Activated naive CD4-positive, alpha-beta T cell treated with anti-CD3 and anti-CD28 coated beads, Interleukin-2, amount 10 ng/mL, durations not matched to agents 7 days and 5 days (primary cell): ENCODE measurements at regions not wholly inside any gene's neighbourhood (a gene's known extent, or its start where the extent isn't known, plus 50 kb on each side); places are given as distances from the start of the nearest gene placed in this dataset.

Experiments used
- CTCF ChIA-PET: fragments of 350-600 bp; sonication (Branson Sonifier 250); formaldehyde crosslinking; loops from one replicate; lab custom pipeline; 2021; ENCODE audit warnings: antibody characterized with exemption; lab: Charles Lee
- DNase-seq: peaks from one replicate; pipeline ENCODE4 v3.0.0-alpha.2; 2020
- H3K27ac Mint-ChIP-seq: one replicate; pipeline ENCODE4 v1.8.0; 2021; ENCODE audit warnings: mild to moderate bottlenecking, moderate library complexity, mixed read lengths
- H3K27me3 Mint-ChIP-seq: one replicate; pipeline ENCODE4 v1.8.0; 2021; ENCODE audit warnings: mild to moderate bottlenecking, mixed read lengths
- H3K36me3 Mint-ChIP-seq: one replicate; pipeline ENCODE4 v1.8.0; 2021; ENCODE audit warnings: mixed read lengths
- H3K4me1 Mint-ChIP-seq: one replicate; pipeline ENCODE4 v1.8.0; 2021; ENCODE audit warnings: mixed read lengths
- H3K4me3 Mint-ChIP-seq: one replicate; pipeline ENCODE4 v1.8.0; 2021; ENCODE audit warnings: mild to moderate bottlenecking, moderate library complexity, mixed read lengths
- H3K9me3 Mint-ChIP-seq: one replicate; pipeline ENCODE4 v1.8.0; 2021; ENCODE audit warnings: mixed read lengths

- DNase-seq: no peak
- no peaks in the 10 kb centered on the region for H3K4me1 Mint-ChIP-seq
- peaks cover 16% of the 10 kb centered on the region for H3K9me3 Mint-ChIP-seq
- no peak overlapping the region for H3K27ac Mint-ChIP-seq
- H3K36me3 Mint-ChIP-seq: no peaks in the 10 kb centered on the region
- H3K27me3 Mint-ChIP-seq: no peaks in the 10 kb centered on the region
- CTCF ChIA-PET: no interaction called here
- no peak overlapping the region for H3K4me3 Mint-ChIP-seq
Observed at GRCh38 chr2:155100261-155100660, 401.8 kb downstream of the KCNJ3 start.

DNA sequence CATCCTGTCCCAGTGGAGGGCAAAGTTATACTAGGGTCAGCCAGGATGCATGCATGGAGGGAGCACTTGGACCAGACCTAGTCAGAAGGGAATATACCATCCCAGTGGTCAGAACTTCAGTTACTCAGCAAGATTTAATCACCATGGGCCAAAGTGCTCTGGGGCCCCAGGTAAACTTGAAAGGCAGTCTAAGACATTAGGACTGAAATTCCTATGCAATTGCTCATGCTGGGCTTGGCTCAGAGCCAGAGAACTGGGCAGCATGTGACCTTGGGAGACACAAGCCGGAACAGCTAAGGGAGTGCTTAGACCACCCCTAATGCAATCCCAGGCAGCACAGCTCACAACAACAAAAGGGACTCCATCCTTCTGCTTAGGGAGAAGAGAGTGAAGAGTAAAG, 401.3 kb downstream of the KCNJ3 start:
- CTCF ChIA-PET: no interaction called here
- Mint-ChIP-seq H3K4me1 (no peaks in the 10 kb centered on the region), H3K36me3 (no peaks in the 10 kb centered on the region), H3K27ac (no peak overlapping the region), H3K4me3 (no peak overlapping the region), H3K9me3 (peaks cover 16% of the 10 kb centered on the region), H3K27me3 (no peaks in the 10 kb centered on the region)
- DNase-seq: no peak

DNA sequence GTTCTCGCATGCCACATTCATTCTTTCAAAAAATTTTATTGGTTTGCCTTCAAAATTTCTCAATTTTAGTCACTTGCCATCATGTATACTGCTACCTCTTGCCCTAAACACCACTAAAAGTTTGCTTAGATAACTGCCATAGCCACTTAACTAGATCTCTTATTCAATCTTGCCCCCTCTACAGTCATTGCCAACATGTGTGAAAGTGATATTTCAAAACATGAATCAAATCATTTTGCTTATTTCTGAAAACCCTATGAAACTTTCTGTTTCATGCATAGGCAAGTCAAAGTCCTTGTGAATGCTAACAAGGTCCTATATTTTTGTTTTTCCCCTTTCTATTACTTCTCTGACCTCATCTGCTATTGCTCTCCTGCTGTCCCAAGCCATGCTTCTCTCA, 397.1 kb downstream of the KCNJ3 start:
- Mint-ChIP-seq H3K27ac (no peak overlapping the region), H3K4me1 (no peaks in the 10 kb centered on the region), H3K27me3 (no peaks in the 10 kb centered on the region), H3K36me3 (no peaks in the 10 kb centered on the region), H3K4me3 (no peak overlapping the region), H3K9me3 (peaks cover 4% of the 10 kb centered on the region)
- CTCF ChIA-PET: no interaction called here
- no peak for DNase-seq

GRCh38 chr2:155080373-155080772, 381.9 kb downstream of the KCNJ3 start:
- DNase-seq: no peak
- Mint-ChIP-seq H3K4me3 (no peak overlapping the region), H3K4me1 (no peaks in the 10 kb centered on the region), H3K27ac (no peak overlapping the region), H3K27me3 (no peaks in the 10 kb centered on the region), H3K36me3 (no peaks in the 10 kb centered on the region), H3K9me3 (no peaks in the 10 kb centered on the region)
- CTCF ChIA-PET: no interaction called here

DNA sequence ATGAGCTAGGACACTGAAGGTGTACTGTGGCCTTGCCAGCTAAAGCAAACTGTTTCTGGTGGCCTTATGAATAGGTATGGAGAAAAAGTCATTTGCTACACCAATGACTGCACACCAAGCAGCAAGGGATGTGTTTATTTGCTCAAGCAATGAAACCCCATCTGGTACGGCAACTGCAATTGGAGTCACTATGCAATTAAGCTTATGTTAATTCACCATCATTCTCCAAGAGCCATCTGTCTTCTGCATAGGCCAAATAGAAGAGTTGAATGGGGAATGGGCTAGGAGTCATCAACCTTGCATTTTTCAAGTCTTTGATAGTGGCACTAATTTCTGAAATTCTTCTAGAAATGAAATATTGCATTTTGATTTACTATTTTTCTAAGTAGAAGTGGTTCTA, 372.0 kb downstream of the KCNJ3 start:
- H3K4me3 Mint-ChIP-seq: no peak overlapping the region
- no peaks in the 10 kb centered on the region for H3K27me3 Mint-ChIP-seq
- no peak for DNase-seq
- H3K4me1 Mint-ChIP-seq: no peaks in the 10 kb centered on the region
- no peaks in the 10 kb centered on the region for H3K36me3 Mint-ChIP-seq
- CTCF ChIA-PET: no interaction called here
- H3K9me3 Mint-ChIP-seq: peaks cover 4% of the 10 kb centered on the region
- H3K27ac Mint-ChIP-seq: no peak overlapping the region

DNA sequence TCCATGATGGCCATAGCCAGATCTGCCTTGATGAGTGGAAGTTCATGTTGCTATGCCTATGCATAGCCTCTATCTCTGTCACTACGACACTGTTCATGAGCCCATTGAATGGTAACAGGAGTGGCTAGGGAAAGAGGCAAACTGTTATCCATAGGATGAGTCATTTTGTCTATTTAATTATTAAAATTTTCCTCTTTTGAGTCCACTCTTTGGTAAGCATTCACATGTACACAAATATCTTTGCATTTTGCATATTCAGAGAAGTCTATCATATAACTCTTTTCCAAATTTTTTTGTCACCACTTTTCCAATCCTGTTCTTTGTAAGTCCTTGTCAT, 364.4 kb downstream of the KCNJ3 start:
- no peak for DNase-seq
- no peaks in the 10 kb centered on the region for H3K4me1 Mint-ChIP-seq
- H3K4me3 Mint-ChIP-seq: no peak overlapping the region
- CTCF ChIA-PET: no interaction called here
- H3K27ac Mint-ChIP-seq: no peak overlapping the region
- H3K27me3 Mint-ChIP-seq: no peaks in the 10 kb centered on the region
- H3K36me3 Mint-ChIP-seq: no peaks in the 10 kb centered on the region
- peaks cover 4% of the 10 kb centered on the region for H3K9me3 Mint-ChIP-seq

GRCh38 chr2:155062250-155062921, 363.9 kb downstream of the KCNJ3 start:
- CTCF ChIA-PET: no interaction called here
- Mint-ChIP-seq H3K4me3 (no peak overlapping the region), H3K9me3 (peaks cover 5% of the 10 kb centered on the region), H3K27me3 (no peaks in the 10 kb centered on the region), H3K4me1 (no peaks in the 10 kb centered on the region), H3K27ac (no peak overlapping the region), H3K36me3 (no peaks in the 10 kb centered on the region)
- DNase-seq: no peak

DNA sequence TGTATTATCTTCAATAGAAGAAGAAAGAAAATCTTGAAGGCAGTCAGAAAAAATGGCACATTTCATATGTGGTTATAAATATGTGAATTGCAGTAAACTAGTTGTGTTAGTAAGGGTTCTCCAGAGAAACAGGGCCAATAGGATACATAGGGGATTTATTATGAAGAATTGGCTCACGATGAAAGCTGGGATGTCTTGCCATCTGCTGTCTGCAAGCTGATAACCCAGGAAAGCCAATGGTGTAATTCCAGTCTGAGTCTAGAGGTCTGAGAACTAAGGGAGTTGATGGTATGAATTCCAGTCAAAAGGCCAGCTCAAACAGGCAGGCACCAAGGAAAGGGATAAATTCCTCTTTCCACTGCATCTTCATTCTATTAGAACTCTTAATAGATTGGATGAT, 362.4 kb downstream of the KCNJ3 start:
- no peak overlapping the region for H3K4me3 Mint-ChIP-seq
- DNase-seq: no peak
- no peaks in the 10 kb centered on the region for H3K4me1 Mint-ChIP-seq
- no peak overlapping the region for H3K27ac Mint-ChIP-seq
- CTCF ChIA-PET: no interaction called here
- peaks cover 1% of the 10 kb centered on the region for H3K9me3 Mint-ChIP-seq
- H3K27me3 Mint-ChIP-seq: no peaks in the 10 kb centered on the region
- H3K36me3 Mint-ChIP-seq: no peaks in the 10 kb centered on the region

DNA sequence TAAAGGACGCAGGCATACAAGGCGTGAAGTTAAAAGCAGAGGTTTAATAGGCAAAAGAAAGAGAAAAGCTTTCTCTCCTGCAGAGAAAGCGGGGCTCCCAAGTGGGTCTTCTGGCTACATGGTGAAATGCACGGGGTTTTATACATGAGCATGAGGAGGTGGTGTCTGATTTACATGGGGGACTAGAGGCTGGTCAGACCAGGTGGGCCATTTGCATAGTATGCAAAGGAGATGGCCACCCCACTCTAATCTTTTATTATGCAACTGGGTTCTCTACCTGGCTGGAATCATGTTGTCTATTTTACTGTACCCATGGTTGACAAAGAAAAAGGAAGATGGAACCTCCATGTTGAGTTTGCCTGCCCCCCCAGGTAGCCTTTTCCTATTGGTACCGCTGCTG, 356.2 kb downstream of the KCNJ3 start:
- no peaks in the 10 kb centered on the region for H3K4me1 Mint-ChIP-seq
- H3K36me3 Mint-ChIP-seq: no peaks in the 10 kb centered on the region
- CTCF ChIA-PET: no interaction called here
- H3K9me3 Mint-ChIP-seq: peaks cover 3% of the 10 kb centered on the region
- H3K4me3 Mint-ChIP-seq: no peak overlapping the region
- H3K27me3 Mint-ChIP-seq: no peaks in the 10 kb centered on the region
- DNase-seq: no peak
- H3K27ac Mint-ChIP-seq: no peak overlapping the region

- Mint-ChIP-seq H3K4me1 (no peaks in the 10 kb centered on the region), H3K9me3 (peaks cover 11% of the 10 kb centered on the region), H3K27ac (no peak overlapping the region), H3K4me3 (no peak overlapping the region), H3K27me3 (no peaks in the 10 kb centered on the region), H3K36me3 (no peaks in the 10 kb centered on the region)
- CTCF ChIA-PET: no interaction called here
- no peak for DNase-seq
Observed at GRCh38 chr2:155043097-155043496, 344.6 kb downstream of the KCNJ3 start.

- Mint-ChIP-seq H3K4me3 (no peak overlapping the region), H3K27ac (no peak overlapping the region), H3K4me1 (no peaks in the 10 kb centered on the region), H3K27me3 (no peaks in the 10 kb centered on the region), H3K36me3 (no peaks in the 10 kb centered on the region), H3K9me3 (peaks cover 6% of the 10 kb centered on the region)
- CTCF ChIA-PET: no interaction called here
- DNase-seq: no peak
Observed at GRCh38 chr2:155035308-155035707, 336.8 kb downstream of the KCNJ3 start.

- DNase-seq: no peak
- H3K36me3 Mint-ChIP-seq: no peaks in the 10 kb centered on the region
- H3K27me3 Mint-ChIP-seq: no peaks in the 10 kb centered on the region
- no peak overlapping the region for H3K4me3 Mint-ChIP-seq
- no peak overlapping the region for H3K27ac Mint-ChIP-seq
- H3K9me3 Mint-ChIP-seq: peaks cover 6% of the 10 kb centered on the region
- H3K4me1 Mint-ChIP-seq: no peaks in the 10 kb centered on the region
- CTCF ChIA-PET: no interaction called here
Observed at GRCh38 chr2:155033652-155034051, 335.2 kb downstream of the KCNJ3 start.

DNA sequence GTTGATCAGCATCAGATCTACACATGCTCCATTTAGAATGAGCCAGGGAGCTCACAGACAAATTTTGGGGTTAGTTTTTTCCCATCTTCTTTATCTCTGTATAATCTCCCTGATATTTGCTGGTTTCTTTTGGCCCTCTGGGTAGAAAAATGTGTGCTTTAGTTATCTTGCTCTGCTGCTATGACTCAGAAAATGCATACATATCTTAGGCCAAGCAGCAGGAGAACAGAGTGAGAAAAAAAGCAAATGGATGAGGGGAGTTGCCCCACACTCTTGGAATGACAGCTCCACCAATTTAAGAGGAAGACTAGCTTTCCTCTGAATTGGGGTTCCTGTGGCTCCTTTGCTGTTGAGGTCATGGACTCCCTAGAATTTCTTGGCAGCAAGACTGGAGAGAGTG, 331.8 kb downstream of the KCNJ3 start:
- H3K4me3 Mint-ChIP-seq: no peak overlapping the region
- H3K4me1 Mint-ChIP-seq: no peaks in the 10 kb centered on the region
- DNase-seq: no peak
- no peaks in the 10 kb centered on the region for H3K36me3 Mint-ChIP-seq
- H3K9me3 Mint-ChIP-seq: peaks cover 3% of the 10 kb centered on the region
- no peak overlapping the region for H3K27ac Mint-ChIP-seq
- H3K27me3 Mint-ChIP-seq: no peaks in the 10 kb centered on the region
- CTCF ChIA-PET: no interaction called here

DNA sequence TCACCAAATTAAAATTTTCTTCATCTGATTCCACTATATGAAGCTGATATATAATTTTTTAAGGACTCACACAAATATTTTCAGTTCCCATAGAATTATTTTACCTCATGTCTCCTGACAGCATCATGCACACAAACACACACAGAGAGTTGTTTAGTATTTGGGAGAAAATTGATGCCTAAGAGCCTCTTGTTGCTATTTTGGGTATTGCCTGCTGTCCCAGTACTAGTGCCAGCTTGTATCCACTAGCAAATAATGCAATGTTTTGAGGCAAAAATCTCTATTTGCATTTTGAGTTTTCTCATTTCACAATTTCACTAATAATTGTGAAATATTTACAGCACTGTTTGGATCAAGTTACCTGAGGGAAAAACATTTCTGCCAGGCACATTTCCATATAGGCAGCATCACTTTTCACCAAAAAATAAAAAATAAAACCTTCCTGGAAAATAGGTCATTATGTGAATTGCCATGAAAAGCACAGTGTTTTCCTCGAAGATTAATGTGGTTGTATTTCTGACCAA, 328.2 kb downstream of the KCNJ3 start:
- no peak overlapping the region for H3K4me3 Mint-ChIP-seq
- CTCF ChIA-PET: no interaction called here
- no peaks in the 10 kb centered on the region for H3K4me1 Mint-ChIP-seq
- H3K27ac Mint-ChIP-seq: no peak overlapping the region
- H3K27me3 Mint-ChIP-seq: no peaks in the 10 kb centered on the region
- DNase-seq: no peak
- peaks cover 2% of the 10 kb centered on the region for H3K9me3 Mint-ChIP-seq
- H3K36me3 Mint-ChIP-seq: no peaks in the 10 kb centered on the region

DNA sequence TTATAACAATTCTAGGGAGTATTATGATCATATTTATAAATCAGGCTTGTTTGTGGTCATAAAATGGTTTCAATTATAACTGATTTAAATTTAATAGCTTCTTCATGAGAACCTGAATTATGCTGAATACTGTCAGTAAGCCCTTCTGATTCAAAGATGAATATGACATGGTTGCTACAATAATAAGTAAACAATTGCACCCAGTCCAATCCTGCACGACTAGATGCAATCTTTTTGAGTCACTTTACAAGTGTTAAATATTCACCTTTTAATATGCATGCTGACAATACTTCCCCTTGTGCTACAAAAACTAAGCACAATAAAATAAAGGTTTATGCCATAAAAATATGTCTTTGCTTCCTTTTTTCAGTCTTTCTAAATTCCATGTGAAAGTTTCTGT, 325.2 kb downstream of the KCNJ3 start:
- Mint-ChIP-seq H3K4me1 (no peaks in the 10 kb centered on the region), H3K9me3 (peaks cover 2% of the 10 kb centered on the region), H3K27me3 (no peaks in the 10 kb centered on the region), H3K4me3 (no peak overlapping the region), H3K27ac (no peak overlapping the region), H3K36me3 (no peaks in the 10 kb centered on the region)
- CTCF ChIA-PET: no interaction called here
- DNase-seq: no peak

DNA sequence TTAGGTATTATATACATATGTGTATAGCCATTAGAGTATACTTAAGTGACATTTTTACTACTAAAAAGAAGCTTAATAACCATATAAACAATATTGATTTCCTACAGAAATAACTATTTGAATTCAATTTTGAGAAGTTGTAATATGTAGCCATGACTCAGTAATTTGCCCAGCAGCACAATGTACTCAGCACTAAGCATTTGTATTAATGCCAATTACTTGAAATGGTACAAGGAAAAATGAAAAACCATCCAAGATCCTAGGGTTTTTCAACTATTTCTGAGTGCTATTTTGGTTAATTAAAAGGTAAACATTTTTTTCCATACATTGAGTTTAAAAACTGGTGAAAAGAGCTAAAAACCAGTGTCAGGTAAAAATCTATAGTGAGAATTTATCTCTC, 324.0 kb downstream of the KCNJ3 start:
- Mint-ChIP-seq H3K4me3 (no peak overlapping the region), H3K4me1 (no peaks in the 10 kb centered on the region), H3K27ac (no peak overlapping the region), H3K27me3 (no peaks in the 10 kb centered on the region), H3K9me3 (peaks cover 2% of the 10 kb centered on the region), H3K36me3 (no peaks in the 10 kb centered on the region)
- CTCF ChIA-PET: no interaction called here
- DNase-seq: no peak
